GM12864 (cell line): ENCODE measurements at regions not wholly inside any gene's neighbourhood (a gene's known extent, or its start where the extent isn't known, plus 50 kb on each side); places are given as distances from the start of the nearest gene placed in this dataset.

Experiments used
- DNase-seq: peaks from one replicate; pipeline ENCODE4 v3.0.0-alpha.2; 2011; ENCODE audit warnings: low read depth
- H3K4me3 ChIP-seq: 2 replicates; pipeline ENCODE4 v1.5.1; 2011; ENCODE audit warnings: mild to moderate bottlenecking, low read depth, low read length, control low read depth
- CTCF ChIP-seq: IDR thresholded peaks from 2 replicates; pipeline ENCODE4 v1.5.1; 2011; ENCODE audit warnings: low read depth, mild to moderate bottlenecking, moderate library complexity, low read length, control low read depth, inconsistent platforms; ENCODE audit errors: missing control alignments

DNA sequence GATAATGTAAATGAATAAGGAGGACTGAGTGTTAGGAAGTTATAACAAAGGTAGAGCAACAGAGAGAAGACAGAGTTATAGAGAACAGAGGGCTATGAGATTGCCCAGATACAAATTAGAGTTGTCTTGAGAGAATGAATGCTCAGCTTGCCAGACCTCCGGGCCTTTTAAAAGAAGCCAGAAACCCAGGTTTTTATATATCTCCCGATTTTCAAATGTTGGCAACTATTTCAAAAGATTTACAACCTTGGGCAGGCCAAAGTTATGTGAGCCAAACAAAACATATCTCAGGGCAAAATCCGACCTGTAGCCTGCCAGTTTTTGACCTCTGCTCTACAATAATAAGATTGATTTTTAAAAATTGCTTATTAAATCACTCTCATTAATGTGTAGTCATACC lies 573.1 kb upstream of the SLC10A2 start:
- TF ChIP-seq CTCF: no peak

GRCh38 chr13:103638706-103639105 lies 572.5 kb upstream of the SLC10A2 start:
- no peak overlapping the region for H3K4me3 ChIP-seq
- TF ChIP-seq CTCF: no peak
- DNase-seq: no peak

More for the DNA sequence above, 573.1 kb upstream of the SLC10A2 start:
- H3K4me3 ChIP-seq: no peak overlapping the region
- DNase-seq: no peak

DNA sequence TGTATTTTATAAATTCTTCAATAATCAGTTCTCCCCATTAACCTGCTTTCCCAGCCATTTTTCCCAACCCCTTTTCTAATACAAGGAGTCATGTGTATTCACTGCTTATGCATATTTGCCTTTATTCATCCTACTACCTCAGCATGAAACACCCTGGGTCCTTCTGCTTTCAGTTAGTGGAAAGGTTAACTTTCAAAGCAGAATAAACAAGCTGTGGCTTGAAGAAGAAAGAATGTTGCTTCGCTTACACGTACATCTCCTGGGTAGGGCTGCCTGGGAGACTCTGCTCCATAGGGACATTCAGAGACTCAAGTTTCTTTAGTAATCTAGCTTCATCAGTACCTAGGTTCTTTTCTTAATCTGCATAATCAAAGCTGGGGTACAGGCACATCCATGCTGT lies 567.8 kb upstream of the SLC10A2 start:
- TF ChIP-seq CTCF: no peak
- H3K4me3 ChIP-seq: no peak overlapping the region
- DNase-seq: no peak

DNA sequence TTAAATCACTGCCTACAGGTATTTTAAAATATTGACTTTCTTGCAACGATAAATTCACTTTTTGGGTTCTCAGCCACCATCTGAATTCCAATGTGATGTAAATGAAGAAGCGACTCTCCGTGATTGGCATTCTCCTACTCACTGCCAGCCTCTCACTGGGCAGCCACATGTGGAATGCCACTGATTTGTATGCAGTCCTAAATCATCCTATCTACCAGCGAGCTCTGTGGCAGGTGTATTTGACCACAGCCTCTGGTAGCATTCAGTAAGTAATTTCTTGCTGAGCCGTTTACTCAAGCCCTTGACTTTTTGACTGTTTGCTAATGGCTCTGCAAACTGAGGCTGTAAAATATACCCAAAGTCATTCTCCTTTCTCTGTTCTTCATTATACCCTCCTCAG lies 559.0 kb upstream of the SLC10A2 start:
- DNase-seq: no peak
- no peak overlapping the region for H3K4me3 ChIP-seq
- TF ChIP-seq CTCF: no peak

DNA sequence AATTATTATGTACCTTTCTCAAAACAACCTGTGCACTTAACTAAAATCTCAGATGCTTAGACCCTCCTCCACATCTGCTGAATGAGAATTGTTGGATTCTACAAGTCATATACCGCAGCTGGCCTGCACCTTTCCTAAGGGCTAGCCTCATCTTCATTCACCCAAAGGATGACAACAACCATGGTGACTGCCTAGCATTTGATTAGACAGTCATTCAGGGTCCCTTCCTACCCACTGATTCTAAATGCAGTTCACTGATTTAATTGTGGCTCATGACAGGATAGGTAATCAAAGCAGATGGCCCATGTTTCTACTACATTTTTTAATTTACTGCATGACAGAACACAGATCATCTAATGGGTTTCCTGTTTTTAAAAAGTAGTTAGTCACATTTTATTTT lies 551.9 kb upstream of the SLC10A2 start:
- no peak for DNase-seq
- no peak for TF ChIP-seq CTCF
- H3K4me3 ChIP-seq: no peak overlapping the region

DNA sequence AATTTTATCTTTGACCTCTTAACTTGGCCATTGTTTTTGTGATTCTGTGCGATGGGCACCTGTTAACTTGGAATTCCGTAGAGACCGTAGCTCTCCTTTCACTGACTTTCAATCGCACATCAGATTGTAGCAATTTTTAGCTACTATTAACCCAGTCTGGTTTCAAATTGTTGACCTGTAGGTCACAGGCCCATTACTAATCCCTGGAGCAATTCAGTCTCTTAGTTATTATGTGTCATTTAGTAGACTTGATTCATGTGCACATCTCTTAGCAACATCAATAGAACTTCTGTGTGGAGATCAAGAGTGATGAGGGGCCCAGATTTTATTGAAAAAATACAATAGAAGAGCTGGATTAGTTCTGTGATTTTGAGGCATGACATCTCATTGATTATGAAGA lies 549.6 kb upstream of the SLC10A2 start:
- no peak overlapping the region for H3K4me3 ChIP-seq
- no peak for DNase-seq
- TF ChIP-seq CTCF: no peak

DNA sequence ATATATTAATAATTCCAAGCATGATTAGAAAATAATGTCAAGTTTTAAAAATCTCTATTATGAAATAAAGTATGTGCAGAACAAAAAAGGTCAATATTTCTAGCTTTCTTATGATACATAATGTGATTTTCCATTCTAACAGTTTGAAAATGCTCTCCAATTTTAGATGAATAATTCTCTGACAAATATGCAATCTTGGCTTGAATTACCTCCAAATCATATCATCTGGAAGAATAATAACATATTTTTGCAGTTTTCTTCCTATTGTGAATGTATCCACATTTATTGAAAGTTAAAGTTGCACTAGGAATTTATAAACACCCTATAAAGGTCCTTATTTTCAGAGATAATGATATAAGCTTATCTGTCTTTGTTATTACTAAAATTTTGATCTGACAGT lies 548.5 kb upstream of the SLC10A2 start:
- no peak for DNase-seq
- TF ChIP-seq CTCF: no peak
- H3K4me3 ChIP-seq: no peak overlapping the region
